ENCODE measurements at regions not wholly inside any gene's neighbourhood (a gene's known extent, or its start where the extent isn't known, plus 50 kb on each side); places are given as distances from the start of the nearest gene placed in this dataset.

- H3K36me3 ChIP-seq = no peaks in the 10 kb centered on the region
- FAIRE-seq (no peak), ATAC-seq (no peak), DNase-seq (no peak)
- H3K27me3 ChIP-seq = no peaks in the 10 kb centered on the region
- no peak overlapping the region for H3K27ac ChIP-seq
- no peaks in the 10 kb centered on the region for H3K9me3 ChIP-seq
- no peaks in the 10 kb centered on the region for H3K4me1 ChIP-seq
- WGBS, 2 donors = 77 to 91% methylated on average over 3 of the region's 3 CpGs
- no peak overlapping the region for H3K4me3 ChIP-seq
- intact Hi-C loops (cut with DNase I) = no loop called here
- no peak for TF ChIP-seq CTCF (IDR thresholded peaks at IDR 0.05)
Observed at GRCh38 chr6:22411376-22412105, 114.7 kb upstream of the PRL start.

- TF ChIP-seq CTCF (IDR thresholded peaks at IDR 0.05) = no peak
- no peak overlapping the region for H3K27ac ChIP-seq
- no peaks in the 10 kb centered on the region for H3K4me1 ChIP-seq
- DNase-seq (no peak), ATAC-seq (no peak), FAIRE-seq (no peak)
- H3K27me3 ChIP-seq = peaks cover 0 to 4% (median 0%) of the 10 kb centered on the region in 4 donors
- intact Hi-C loops (cut with DNase I) = no loop called here
- no peaks in the 10 kb centered on the region for H3K9me3 ChIP-seq
- no peak overlapping the region for H3K4me3 ChIP-seq
- 73 to 76% methylated on average over 2 of the region's 2 CpGs for WGBS, 2 donors
- H3K36me3 ChIP-seq = no peaks in the 10 kb centered on the region
Observed at GRCh38 chr6:22412994-22413393, 116.2 kb upstream of the PRL start.

DNA sequence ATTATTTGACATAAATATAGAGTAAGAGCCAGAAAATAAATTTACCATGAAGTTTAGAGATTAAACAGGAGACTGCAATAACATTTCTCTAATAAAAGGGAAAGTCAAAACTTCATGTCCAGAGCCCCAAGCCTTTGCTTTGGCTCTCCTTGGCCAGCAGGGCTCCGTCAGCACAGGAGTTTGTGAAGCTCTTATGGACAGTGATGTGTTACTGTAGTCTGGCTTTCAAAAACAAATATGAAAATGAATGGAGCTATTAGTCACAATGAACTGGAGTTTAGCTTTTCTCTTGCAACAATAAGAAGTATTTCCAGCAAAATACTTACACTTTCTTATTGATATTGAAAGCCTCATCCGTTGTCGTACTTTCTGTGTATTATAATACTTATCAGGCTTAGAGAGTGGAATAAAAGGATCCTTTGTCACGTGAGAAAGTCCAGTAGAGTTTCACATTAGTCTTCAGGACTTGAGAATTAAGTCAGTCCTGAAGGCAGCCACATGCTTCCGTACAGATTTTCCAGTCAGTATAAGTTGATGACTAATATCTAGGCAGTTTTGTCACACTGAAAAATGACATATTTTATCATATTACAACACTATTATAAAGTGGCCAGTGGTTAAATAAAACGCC, 117.0 kb upstream of the PRL start:
- DNase-seq (no peak), FAIRE-seq (no peak), ATAC-seq (no peak)
- Histone ChIP-seq H3K27ac (no peak overlapping the region), H3K9me3 (no peaks in the 10 kb centered on the region), H3K36me3 (no peaks in the 10 kb centered on the region), H3K27me3 (peaks cover 0 to 4% (median 0%) of the 10 kb centered on the region in 4 donors), H3K4me3 (peak overlapping the region in 1 of 4 donors; percentile 6), H3K4me1 (no peaks in the 10 kb centered on the region)
- no peak for TF ChIP-seq CTCF (IDR thresholded peaks at IDR 0.05)
- intact Hi-C loops (cut with DNase I) = no loop called here
- WGBS, 2 donors = 30 to 37% methylated on average over 6 of the region's 6 CpGs

DNA sequence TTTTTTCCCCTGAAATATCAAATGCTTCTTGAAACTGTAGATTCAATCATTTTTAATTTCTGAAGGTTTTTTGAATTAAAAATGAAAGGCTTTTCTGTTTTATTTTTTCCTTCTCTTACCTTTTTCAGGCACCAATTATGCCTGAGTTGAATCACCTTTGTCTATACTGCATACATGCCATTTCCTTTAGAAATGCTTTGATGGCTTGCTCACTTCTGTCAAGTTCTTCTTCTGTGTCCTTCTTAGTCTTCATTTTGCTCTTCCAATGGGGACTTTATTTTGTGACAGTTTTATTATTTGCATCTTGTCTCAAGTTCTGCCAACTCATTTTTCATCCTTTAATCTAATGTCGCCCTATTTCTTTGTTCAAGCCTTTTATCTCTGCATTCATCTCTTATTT, 121.9 kb upstream of the PRL start:
- no peak for TF ChIP-seq CTCF (IDR thresholded peaks at IDR 0.05)
- intact Hi-C loops (cut with DNase I) = no loop called here
- ATAC-seq (no peak), FAIRE-seq (no peak), DNase-seq (no peak)
- Histone ChIP-seq H3K4me3 (no peak overlapping the region), H3K36me3 (no peaks in the 10 kb centered on the region), H3K4me1 (no peaks in the 10 kb centered on the region), H3K9me3 (no peaks in the 10 kb centered on the region), H3K27ac (no peak overlapping the region), H3K27me3 (peaks cover 0 to 4% (median 0%) of the 10 kb centered on the region in 4 donors)
- WGBS, 2 donors = 79 to 81% methylated on average over 1 of the region's 1 CpG

GRCh38 chr6:22421198-22421597, 124.4 kb upstream of the PRL start:
- ATAC-seq (no peak), DNase-seq (no peak), FAIRE-seq (no peak)
- intact Hi-C loops (cut with DNase I) = no loop called here
- Histone ChIP-seq H3K4me1 (no peaks in the 10 kb centered on the region), H3K36me3 (no peaks in the 10 kb centered on the region), H3K4me3 (no peak overlapping the region), H3K27me3 (peaks cover 0 to 4% (median 0%) of the 10 kb centered on the region in 4 donors), H3K27ac (no peak overlapping the region), H3K9me3 (no peaks in the 10 kb centered on the region)
- WGBS, 2 donors = 85 to 95% methylated on average over 2 of the region's 2 CpGs
- no peak for TF ChIP-seq CTCF (IDR thresholded peaks at IDR 0.05)
